GM21723 (cell line): ENCODE measurements at regions not wholly inside any gene's neighbourhood (a gene's known extent, or its start where the extent isn't known, plus 50 kb on each side); places are given as distances from the start of the nearest gene placed in this dataset.
"Not testable (repeated sequence)": the region's sequence is repeated elsewhere in the genome, so short reads cannot be mapped to it uniquely, and the experiment has no call there.

Source experiments
- ATAC-seq: cut with Tn5 transposase; IDR thresholded peaks from one replicate; pipeline ENCODE4 v1.9.1; 2021; ENCODE audit warnings: mild to moderate bottlenecking, moderate library complexity; ENCODE audit not compliant: unreplicated experiment

- ATAC-seq, result no peak
Observed at GRCh38 chrX:773292-774025, 142.9 kb downstream of the SHOX start.

- no peak for ATAC-seq
Observed at GRCh38 chrX:771536-771935, 140.9 kb downstream of the SHOX start.

- ATAC-seq, result no peak
Observed at GRCh38 chrX:769796-770195, 139.2 kb downstream of the SHOX start.

GRCh38 chrX:768596-768995, 138.0 kb downstream of the SHOX start:
- no peak for ATAC-seq

- ATAC-seq, result no peak
Observed at GRCh38 chrX:758917-759316, 128.3 kb downstream of the SHOX start.

- no peak for ATAC-seq
Observed at GRCh38 chrX:750812-751211, 120.2 kb downstream of the SHOX start.

GRCh38 chrX:750263-750662, 119.7 kb downstream of the SHOX start:
- no peak for ATAC-seq

GRCh38 chrX:747176-747575, 116.6 kb downstream of the SHOX start:
- no peak for ATAC-seq

GRCh38 chrX:739611-740010, 109.0 kb downstream of the SHOX start:
- ATAC-seq, result no peak

GRCh38 chrX:737021-737420, 106.4 kb downstream of the SHOX start:
- not testable (repeated sequence) for ATAC-seq

- no peak for ATAC-seq
Observed at GRCh38 chrX:734362-734761, 103.8 kb downstream of the SHOX start.

- no peak for ATAC-seq
Observed at GRCh38 chrX:733961-734360, 103.4 kb downstream of the SHOX start.

GRCh38 chrX:729583-730409, 99.2 kb downstream of the SHOX start:
- no peak for ATAC-seq

GRCh38 chrX:729101-729500, 98.5 kb downstream of the SHOX start:
- ATAC-seq, result not testable (repeated sequence)

- ATAC-seq, result not testable (repeated sequence)
Observed at GRCh38 chrX:728639-729038, 98.0 kb downstream of the SHOX start.

- ATAC-seq, result no peak
Observed at GRCh38 chrX:727738-728621, 97.4 kb downstream of the SHOX start.

GRCh38 chrX:725971-726370, 95.4 kb downstream of the SHOX start:
- no peak for ATAC-seq

- no peak for ATAC-seq
Observed at GRCh38 chrX:724256-724655, 93.7 kb downstream of the SHOX start.

GRCh38 chrX:723781-724180, 93.2 kb downstream of the SHOX start:
- ATAC-seq, result no peak

GRCh38 chrX:721354-721753, 90.8 kb downstream of the SHOX start:
- no peak for ATAC-seq

- no peak for ATAC-seq
Observed at GRCh38 chrX:720825-721224, 90.2 kb downstream of the SHOX start.
